ES-I3 (cell line): ENCODE measurements at regions not wholly inside any gene's neighbourhood (a gene's known extent, or its start where the extent isn't known, plus 50 kb on each side); places are given as distances from the start of the nearest gene placed in this dataset.
"Not testable (repeated sequence)": the region's sequence is repeated elsewhere in the genome, so short reads cannot be mapped to it uniquely, and the experiment has no call there.

Source experiments
- H3K36me3 ChIP-seq: 2 replicates; pipeline ENCODE4 v1.6.1; 2013; ENCODE audit warnings: mild to moderate bottlenecking, low read length, control low read depth, moderate library complexity; ENCODE audit not compliant: insufficient read depth
- H3K4me1 ChIP-seq: 2 replicates; pipeline ENCODE4 v1.6.1; 2013; ENCODE audit warnings: mild to moderate bottlenecking, control low read depth, low read length; ENCODE audit not compliant: insufficient read depth
- H3K9ac ChIP-seq: 2 replicates; pipeline ENCODE4 v1.6.1; 2013; ENCODE audit warnings: low read depth, mild to moderate bottlenecking, low read length, moderate library complexity
- H3K9me3 ChIP-seq: 2 replicates; pipeline ENCODE4 v1.6.1; 2013; ENCODE audit warnings: mild to moderate bottlenecking, low read length, moderate library complexity; ENCODE audit not compliant: control insufficient read depth, insufficient read depth

DNA sequence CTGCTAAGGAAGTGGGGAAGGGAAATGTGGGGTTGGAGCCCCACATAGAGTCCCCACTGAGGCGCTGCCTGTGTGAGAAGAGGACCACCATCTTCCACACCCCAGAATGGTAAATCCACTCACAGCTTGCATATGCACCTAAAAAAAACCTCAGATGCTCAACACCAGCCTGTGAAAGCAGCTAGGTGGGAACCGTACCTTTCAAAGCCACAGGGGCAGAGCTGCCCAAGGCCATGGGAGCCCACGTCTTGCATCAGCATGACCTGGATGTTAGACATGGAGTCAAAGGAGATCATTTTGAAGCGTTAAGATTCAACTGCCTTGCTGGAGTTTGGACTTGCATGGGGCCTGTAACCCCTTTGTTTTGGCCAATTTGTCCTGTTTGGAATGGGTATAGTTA, 658.9 kb upstream of the TPTE start:
- not testable (repeated sequence) for H3K9me3 ChIP-seq, H3K9ac ChIP-seq, H3K36me3 ChIP-seq, H3K4me1 ChIP-seq

GRCh38 chr21:9867815-9868214, 653.6 kb upstream of the TPTE start:
- H3K36me3 ChIP-seq, H3K9me3 ChIP-seq, H3K9ac ChIP-seq, H3K4me1 ChIP-seq: not testable (repeated sequence)

GRCh38 chr21:9873096-9873495, 648.3 kb upstream of the TPTE start:
- not testable (repeated sequence) for H3K36me3 ChIP-seq, H3K4me1 ChIP-seq, H3K9ac ChIP-seq, H3K9me3 ChIP-seq

DNA sequence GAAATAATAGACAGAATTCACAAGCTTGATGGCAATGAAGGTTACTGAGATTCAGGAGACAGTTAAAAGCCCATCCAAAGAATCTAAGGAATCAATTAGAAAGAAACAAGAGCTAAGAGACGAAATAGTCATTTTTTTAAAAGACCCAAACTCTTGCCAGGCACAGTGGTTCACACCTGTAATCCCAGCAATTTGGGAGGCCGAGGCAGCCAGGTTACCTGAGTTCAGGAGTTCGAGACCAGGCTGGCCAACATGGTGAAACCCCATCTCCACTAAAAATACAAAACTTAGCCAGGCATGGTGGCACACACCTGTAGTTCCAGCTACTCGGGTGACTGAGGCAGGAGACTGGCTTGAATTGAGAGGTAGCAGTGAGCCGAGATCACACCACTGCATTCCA, 647.2 kb upstream of the TPTE start:
- H3K4me1 ChIP-seq, H3K9me3 ChIP-seq, H3K36me3 ChIP-seq, H3K9ac ChIP-seq: not testable (repeated sequence)

GRCh38 chr21:9881430-9881829, 640.0 kb upstream of the TPTE start:
- not testable (repeated sequence) for H3K36me3 ChIP-seq, H3K4me1 ChIP-seq, H3K9me3 ChIP-seq, H3K9ac ChIP-seq

DNA sequence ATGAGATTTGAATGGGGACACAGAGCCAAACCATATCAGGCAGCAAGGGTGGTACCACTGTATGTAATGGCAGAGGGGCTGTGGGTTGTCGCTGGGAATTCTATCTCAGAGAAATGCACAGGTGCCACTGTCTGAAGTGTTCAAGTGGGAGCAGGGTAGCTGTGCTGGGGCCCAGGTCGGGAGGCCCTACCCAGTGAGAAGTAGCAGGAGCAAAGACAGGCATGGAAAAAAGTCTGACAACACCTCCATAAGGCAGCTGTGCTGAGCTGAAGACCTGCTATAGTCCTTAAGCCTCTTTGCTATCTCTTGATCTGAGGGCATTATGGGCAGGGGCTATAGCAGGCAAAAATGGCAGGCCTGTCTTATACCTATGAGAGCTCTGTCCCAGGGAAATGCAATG, 638.3 kb upstream of the TPTE start:
- H3K36me3 ChIP-seq, H3K4me1 ChIP-seq, H3K9me3 ChIP-seq, H3K9ac ChIP-seq: not testable (repeated sequence)

DNA sequence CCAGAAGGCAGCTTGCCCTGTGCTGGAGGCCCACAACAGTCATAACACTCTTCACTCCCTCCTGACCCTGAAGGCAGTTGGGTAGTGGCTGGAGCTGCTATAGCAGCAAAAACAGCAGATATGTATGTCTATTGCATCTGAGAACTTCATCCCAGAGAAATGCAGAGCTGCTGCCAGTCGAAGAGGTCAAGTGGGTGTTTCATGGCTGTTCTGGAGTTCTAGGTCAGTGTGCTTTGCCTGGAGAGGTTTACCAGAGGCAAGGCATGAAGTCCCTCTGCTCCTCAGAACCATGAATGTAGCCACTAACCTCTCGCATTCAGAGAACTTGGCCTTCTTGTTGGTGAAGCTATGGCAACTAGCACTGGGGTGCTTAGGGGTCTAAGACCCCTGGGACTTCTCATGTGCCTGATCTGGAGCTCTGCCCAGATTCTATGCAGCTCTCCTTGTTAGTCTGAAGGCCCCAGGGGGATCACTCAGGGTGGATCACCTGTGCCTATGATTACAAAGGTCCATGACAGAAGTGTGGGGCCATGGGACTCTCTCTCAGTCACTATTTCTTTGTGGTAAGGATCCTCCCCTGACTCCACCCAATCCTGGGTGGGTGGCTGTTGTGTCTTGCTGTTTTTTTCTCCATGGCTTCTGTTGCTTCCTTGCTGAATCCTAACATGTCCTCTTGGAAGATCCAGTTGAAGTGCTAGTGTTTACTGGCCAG, 637.7 kb upstream of the TPTE start:
- H3K4me1 ChIP-seq, H3K9ac ChIP-seq, H3K36me3 ChIP-seq, H3K9me3 ChIP-seq: not testable (repeated sequence)

DNA sequence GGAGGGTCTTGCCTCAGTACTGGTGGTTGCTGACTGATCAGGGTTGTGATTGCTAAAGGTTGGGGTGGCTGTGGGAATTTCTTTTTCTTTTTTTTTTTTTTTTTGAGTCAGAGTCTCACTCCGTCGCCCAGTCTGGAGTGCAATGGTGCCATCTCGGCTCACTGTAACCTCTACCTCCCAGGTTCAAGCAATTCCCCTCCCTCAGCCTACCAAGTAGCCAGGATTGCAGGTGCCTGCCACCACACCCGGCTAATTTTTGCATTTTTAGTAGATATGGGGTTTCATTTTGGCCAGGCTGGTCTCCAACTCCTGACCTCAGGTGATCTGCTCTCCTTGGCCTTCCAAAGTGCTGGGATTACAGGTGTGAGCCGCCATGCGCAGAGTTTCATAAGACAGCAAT, 632.9 kb upstream of the TPTE start:
- H3K9ac ChIP-seq, H3K36me3 ChIP-seq, H3K9me3 ChIP-seq, H3K4me1 ChIP-seq: not testable (repeated sequence)

GRCh38 chr21:9903579-9903978, 617.8 kb upstream of the TPTE start:
- not testable (repeated sequence) for H3K4me1 ChIP-seq, H3K36me3 ChIP-seq, H3K9ac ChIP-seq, H3K9me3 ChIP-seq

- not testable (repeated sequence) for H3K36me3 ChIP-seq, H3K9ac ChIP-seq, H3K4me1 ChIP-seq, H3K9me3 ChIP-seq
Measured at GRCh38 chr21:9914135-9914534, 607.2 kb upstream of the TPTE start.

DNA sequence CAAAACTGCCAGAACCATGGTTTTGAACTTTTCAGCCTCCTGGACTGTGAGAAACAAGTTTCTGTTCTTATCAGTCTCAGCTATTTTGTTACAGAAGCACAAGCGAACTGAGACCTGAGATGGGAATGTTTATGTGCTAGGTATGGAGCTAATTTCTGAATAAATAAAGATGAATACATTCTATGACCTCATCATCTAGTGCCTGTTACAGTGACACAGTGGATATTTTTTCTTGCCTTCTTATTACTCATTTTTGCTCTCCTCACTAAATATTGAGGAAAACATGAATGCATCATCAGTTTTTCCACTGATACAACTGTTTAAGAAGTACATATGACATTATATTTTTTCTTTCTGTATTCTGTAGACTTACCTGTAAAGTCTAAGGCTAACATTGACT, 601.9 kb upstream of the TPTE start:
- H3K36me3 ChIP-seq, H3K4me1 ChIP-seq, H3K9me3 ChIP-seq, H3K9ac ChIP-seq: not testable (repeated sequence)

DNA sequence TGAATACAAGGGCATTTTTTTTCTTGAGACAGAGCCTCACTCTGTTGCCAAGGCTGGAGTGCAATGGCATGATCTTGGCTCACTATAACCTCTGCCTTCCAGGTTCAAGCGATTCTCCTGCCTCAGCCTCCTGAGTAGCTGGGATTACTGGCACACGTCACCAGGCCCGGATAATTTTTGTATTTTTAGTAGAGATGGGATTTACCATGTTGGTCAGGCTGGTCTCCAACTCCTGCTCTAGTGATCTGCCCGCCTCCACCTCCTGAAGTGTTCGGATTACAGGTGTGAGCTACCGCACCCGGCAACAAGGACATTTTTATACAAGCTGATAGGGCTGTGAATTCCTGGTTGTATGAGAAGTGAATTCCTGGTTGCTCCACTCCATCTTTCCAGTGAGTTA, 577.7 kb upstream of the TPTE start:
- not testable (repeated sequence) for H3K4me1 ChIP-seq, H3K9me3 ChIP-seq, H3K9ac ChIP-seq, H3K36me3 ChIP-seq

DNA sequence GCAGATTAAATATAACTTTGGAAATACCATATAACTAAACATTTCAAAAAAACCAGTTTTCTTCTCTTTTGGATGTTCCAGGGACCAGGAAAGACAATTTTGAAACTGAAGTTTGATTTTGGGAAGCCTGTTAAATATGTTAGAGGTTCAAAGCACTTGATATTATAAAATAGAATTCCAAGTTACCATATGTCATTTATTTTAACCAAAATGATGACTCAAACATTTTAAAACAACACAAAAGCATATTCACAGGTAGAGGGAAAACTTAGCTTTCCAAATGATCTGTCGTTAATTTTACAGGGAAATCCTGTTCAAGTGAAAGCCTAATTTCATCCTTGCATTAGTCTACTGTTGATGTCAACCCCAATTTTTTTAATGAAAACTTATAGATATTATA, 575.3 kb upstream of the TPTE start:
- not testable (repeated sequence) for H3K36me3 ChIP-seq, H3K9ac ChIP-seq, H3K4me1 ChIP-seq, H3K9me3 ChIP-seq

- not testable (repeated sequence) for H3K36me3 ChIP-seq, H3K9me3 ChIP-seq, H3K4me1 ChIP-seq, H3K9ac ChIP-seq
Measured at GRCh38 chr21:9949510-9950289, 571.7 kb upstream of the TPTE start.

- H3K36me3 ChIP-seq, H3K9ac ChIP-seq, H3K9me3 ChIP-seq, H3K4me1 ChIP-seq: not testable (repeated sequence)
Measured at GRCh38 chr21:9950363-9950762, 571.0 kb upstream of the TPTE start.

DNA sequence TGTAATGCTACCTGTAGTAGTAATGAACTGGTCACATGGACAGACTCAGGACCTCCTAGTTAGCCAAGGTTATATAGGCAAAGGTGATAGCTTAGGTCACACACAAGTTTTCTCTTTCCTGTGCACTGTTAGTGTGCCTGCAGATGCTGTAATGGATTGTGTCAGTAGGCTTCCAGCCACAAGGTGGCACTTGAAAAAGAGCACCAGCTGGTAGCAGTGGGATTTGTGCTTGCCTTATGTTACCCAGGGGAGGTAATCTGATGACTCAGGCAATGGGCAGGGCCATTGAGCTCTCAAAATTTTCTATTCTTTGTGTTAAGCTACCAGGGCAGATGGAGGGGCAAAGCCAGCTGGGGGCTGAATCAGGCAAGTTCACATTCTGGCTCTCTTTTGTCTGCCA, 562.6 kb upstream of the TPTE start:
- H3K36me3 ChIP-seq, H3K9me3 ChIP-seq, H3K4me1 ChIP-seq, H3K9ac ChIP-seq: not testable (repeated sequence)
